ENCODE measurements at regions not wholly inside any gene's neighbourhood (a gene's known extent, or its start where the extent isn't known, plus 50 kb on each side); places are given as distances from the start of the nearest gene placed in this dataset.

GRCh38 chr3:150355574-150355973 is 52.5 kb upstream of the TSC22D2 start:
- no peak for TF ChIP-seq CTCF (IDR thresholded peaks at IDR 0.05; ENCODE audit: low read depth, low read length)
- TF ChIP-seq POLR2A (IDR thresholded peaks at IDR 0.05; ENCODE audit: extremely low read depth, insufficient read length), result no peak
- no peak for TF ChIP-seq MYC (IDR thresholded peaks at IDR 0.05; ENCODE audit: low read depth, low read length)

Data from NB4 (cell line).